ENCODE measurements at regions not wholly inside any gene's neighbourhood (a gene's known extent, or its start where the extent isn't known, plus 50 kb on each side); places are given as distances from the start of the nearest gene placed in this dataset.

DNA sequence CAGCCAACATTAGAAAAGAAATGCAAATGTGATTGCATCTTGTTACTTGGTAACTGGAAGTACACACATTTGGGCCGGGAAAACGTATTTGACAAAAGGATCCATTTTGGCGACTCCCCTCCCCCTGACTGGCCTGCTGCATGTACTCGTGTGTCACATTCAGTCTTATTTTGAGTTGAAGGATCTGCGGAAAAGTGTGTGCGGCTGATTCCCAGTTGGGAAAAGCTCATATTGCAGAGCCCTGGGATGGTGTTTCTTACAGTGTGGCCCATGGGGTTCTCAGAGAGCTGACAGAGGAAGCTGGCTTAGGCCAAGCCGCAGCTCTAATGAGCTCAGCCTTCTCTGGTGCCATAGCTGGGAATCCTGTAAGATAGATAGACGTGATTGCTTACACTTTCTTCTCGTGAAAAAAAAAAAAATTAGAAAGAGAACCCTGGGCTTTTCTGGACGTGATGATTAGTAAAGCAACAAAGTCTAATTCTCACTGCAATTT lies 170.3 kb upstream of the ARGLU1 start:
- no peak for TF ChIP-seq EZH2 (IDR thresholded peaks at IDR 0.05; ENCODE audit: low read depth)
- TF ChIP-seq CTCF (conservative IDR thresholded peaks at IDR 0.05) = no peak
- no TSS peak for BruUV-seq (replicated peaks)
- Histone ChIP-seq H3K79me2 (ENCODE audit: low read depth) (no peaks in the 10 kb centered on the region), H3K4me1 (replicated peaks; ENCODE audit: insufficient read depth) (no peaks in the 10 kb centered on the region), H3K4me3 (no peak overlapping the region), H3K4me2 (no peak overlapping the region), H3K9me3 (ENCODE audit: insufficient read depth, low read depth) (no peaks in the 10 kb centered on the region), H3K27me3 (ENCODE audit: insufficient read depth, low read depth) (no peaks in the 10 kb centered on the region), H4K20me1 (ENCODE audit: insufficient read depth) (no peaks in the 10 kb centered on the region), H3F3A (ENCODE audit: insufficient read depth, low read depth) (no peaks in the 10 kb centered on the region), H3K9me2 (ENCODE audit: insufficient read depth) (no peaks in the 10 kb centered on the region), H3K36me3 (ENCODE audit: low read depth) (no peaks in the 10 kb centered on the region), H2AFZ (no peak overlapping the region), H3K27ac (no peak overlapping the region)
- ChIA-PET CTCF (no interaction called here), POLR2A (ENCODE audit: unreplicated experiment) (no interaction called here)
- DNase-seq = no peak
- intact Hi-C loops (cut with micrococcal nuclease; ENCODE audit: unreplicated experiment) = no loop called here

- H3K9me2 ChIP-seq (ENCODE audit: insufficient read depth) = no peaks in the 10 kb centered on the region
- H3K27me3 ChIP-seq (ENCODE audit: insufficient read depth, low read depth) = no peaks in the 10 kb centered on the region
- no peak overlapping the region for H3K4me2 ChIP-seq
- no peaks in the 10 kb centered on the region for H3K36me3 ChIP-seq (ENCODE audit: low read depth)
- POLR2A ChIA-PET (ENCODE audit: unreplicated experiment) = no interaction called here
- DNase-seq = no peak
- H3K79me2 ChIP-seq (ENCODE audit: low read depth) = no peaks in the 10 kb centered on the region
- H3K9me3 ChIP-seq (ENCODE audit: insufficient read depth, low read depth) = no peaks in the 10 kb centered on the region
- no peak for TF ChIP-seq EZH2 (IDR thresholded peaks at IDR 0.05; ENCODE audit: low read depth)
- TF ChIP-seq CTCF (conservative IDR thresholded peaks at IDR 0.05) = no peak
- CTCF ChIA-PET = no interaction called here
- H4K20me1 ChIP-seq (ENCODE audit: insufficient read depth) = no peaks in the 10 kb centered on the region
- intact Hi-C loops (cut with micrococcal nuclease; ENCODE audit: unreplicated experiment) = no loop called here
- H2AFZ ChIP-seq = no peak overlapping the region
- no peak overlapping the region for H3K4me3 ChIP-seq
- no peak overlapping the region for H3K27ac ChIP-seq
- H3K4me1 ChIP-seq (replicated peaks; ENCODE audit: insufficient read depth) = no peaks in the 10 kb centered on the region
- no peaks in the 10 kb centered on the region for H3F3A ChIP-seq (ENCODE audit: insufficient read depth, low read depth)
- BruUV-seq (replicated peaks) = no TSS peak
Observed at GRCh38 chr13:106736941-106737340, 169.0 kb upstream of the ARGLU1 start.

- no peaks in the 10 kb centered on the region for H3K27me3 ChIP-seq (ENCODE audit: insufficient read depth, low read depth)
- DNase-seq = no peak
- H3K9me2 ChIP-seq (ENCODE audit: insufficient read depth) = no peaks in the 10 kb centered on the region
- no peak overlapping the region for H2AFZ ChIP-seq
- H3K4me2 ChIP-seq = no peak overlapping the region
- ChIA-PET POLR2A (ENCODE audit: unreplicated experiment) (no interaction called here), CTCF (no interaction called here)
- H3K4me1 ChIP-seq (replicated peaks; ENCODE audit: insufficient read depth) = no peaks in the 10 kb centered on the region
- intact Hi-C loops (cut with micrococcal nuclease; ENCODE audit: unreplicated experiment) = no loop called here
- BruUV-seq (replicated peaks) = no TSS peak
- H3F3A ChIP-seq (ENCODE audit: insufficient read depth, low read depth) = no peaks in the 10 kb centered on the region
- no peaks in the 10 kb centered on the region for H4K20me1 ChIP-seq (ENCODE audit: insufficient read depth)
- no peaks in the 10 kb centered on the region for H3K79me2 ChIP-seq (ENCODE audit: low read depth)
- TF ChIP-seq EZH2 (IDR thresholded peaks at IDR 0.05; ENCODE audit: low read depth) (no peak), CTCF (conservative IDR thresholded peaks at IDR 0.05) (no peak)
- no peaks in the 10 kb centered on the region for H3K36me3 ChIP-seq (ENCODE audit: low read depth)
- no peaks in the 10 kb centered on the region for H3K9me3 ChIP-seq (ENCODE audit: insufficient read depth, low read depth)
- no peak overlapping the region for H3K4me3 ChIP-seq
- no peak overlapping the region for H3K27ac ChIP-seq
Observed at GRCh38 chr13:106734198-106734597, 166.3 kb upstream of the ARGLU1 start.
